Neural crest cell (in vitro differentiated cells): ENCODE measurements at regions not wholly inside any gene's neighbourhood (a gene's known extent, or its start where the extent isn't known, plus 50 kb on each side); places are given as distances from the start of the nearest gene placed in this dataset.

Experiments used
- DNase-seq: peaks from one replicate; pipeline ENCODE4 v3.0.0; 2021; ENCODE audit warnings: low read depth, mixed read lengths, low spot score
- H3K27ac Mint-ChIP-seq: one replicate; pipeline ENCODE4 v1.8.0; 2021; ENCODE audit warnings: mild to moderate bottlenecking, mixed read lengths; ENCODE audit not compliant: unreplicated experiment
- H3K27me3 Mint-ChIP-seq: 2 replicates; pipeline ENCODE4 v1.8.0; 2021; ENCODE audit warnings: low read depth, mild to moderate bottlenecking, mixed read lengths
- H3K36me3 Mint-ChIP-seq: 2 replicates; pipeline ENCODE4 v1.8.0; 2021; ENCODE audit warnings: low read depth, mild to moderate bottlenecking, mixed read lengths
- H3K4me1 Mint-ChIP-seq: 2 replicates; pipeline ENCODE4 v1.8.0; 2021; ENCODE audit warnings: mixed read lengths
- H3K4me3 Mint-ChIP-seq: one replicate; pipeline ENCODE4 v1.8.0; 2021; ENCODE audit warnings: mild to moderate bottlenecking, mixed read lengths
- H3K9me3 Mint-ChIP-seq: 2 replicates; pipeline ENCODE4 v1.8.0; 2021; ENCODE audit warnings: mixed read lengths
- TF ChIP-seq, protein P1 (sequence below): fragments of 200-600 bp; sonication (generic); conservative IDR thresholded peaks from 2 replicates; pipeline ENCODE4 v1.5.0; 2021; ENCODE audit warnings: antibody characterized with exemption, mild to moderate bottlenecking

DNA sequence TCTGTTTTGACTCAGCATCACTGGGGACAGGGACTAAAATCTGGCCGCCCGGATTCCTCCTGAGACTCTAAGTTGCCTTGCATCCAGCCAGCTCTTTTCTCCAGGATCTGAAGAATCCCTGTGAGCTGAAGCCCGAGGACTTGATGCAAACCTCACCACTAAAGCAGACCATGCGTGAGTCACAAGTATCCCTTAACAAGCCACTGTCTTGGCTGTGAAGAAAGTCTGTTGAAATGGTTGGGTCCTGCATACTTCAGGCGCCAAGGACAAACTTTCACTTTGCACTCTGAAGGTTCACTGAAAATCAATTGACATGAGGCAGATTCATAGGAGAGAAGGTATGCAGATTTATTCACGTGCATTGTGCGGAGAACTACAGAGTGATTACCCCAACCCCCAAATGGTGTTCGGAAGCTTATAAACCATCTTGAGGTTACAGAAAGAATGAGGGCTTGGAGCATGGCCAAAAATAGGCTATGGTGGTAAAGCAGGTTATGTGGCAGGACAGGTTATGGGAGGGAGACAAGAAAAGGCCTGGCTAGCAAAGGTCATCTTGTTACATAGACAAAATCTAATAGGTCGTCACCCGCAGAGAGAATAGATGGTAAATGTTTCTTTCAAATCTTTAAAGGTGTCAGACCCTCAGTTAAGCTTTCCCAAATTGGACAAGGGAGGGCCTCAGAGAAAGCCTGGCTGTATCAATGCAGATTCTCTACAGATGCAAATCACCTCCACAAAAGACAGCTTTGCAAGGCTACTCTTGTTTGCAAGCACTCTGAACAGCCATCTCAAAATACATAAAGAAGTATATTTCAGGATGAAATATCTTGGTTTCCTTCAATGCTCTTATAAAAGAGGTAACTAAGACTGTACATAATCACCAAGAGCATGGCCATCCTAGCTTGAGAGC is 126.3 kb upstream of the PLAAT1 start:
- Mint-ChIP-seq H3K4me1 (peaks cover 18% of the 10 kb centered on the region), H3K27ac (no peak overlapping the region), H3K9me3 (peaks cover 6% of the 10 kb centered on the region), H3K36me3 (no peaks in the 10 kb centered on the region), H3K4me3 (no peak overlapping the region), H3K27me3 (no peaks in the 10 kb centered on the region)
- TF ChIP-seq, protein P1, sequence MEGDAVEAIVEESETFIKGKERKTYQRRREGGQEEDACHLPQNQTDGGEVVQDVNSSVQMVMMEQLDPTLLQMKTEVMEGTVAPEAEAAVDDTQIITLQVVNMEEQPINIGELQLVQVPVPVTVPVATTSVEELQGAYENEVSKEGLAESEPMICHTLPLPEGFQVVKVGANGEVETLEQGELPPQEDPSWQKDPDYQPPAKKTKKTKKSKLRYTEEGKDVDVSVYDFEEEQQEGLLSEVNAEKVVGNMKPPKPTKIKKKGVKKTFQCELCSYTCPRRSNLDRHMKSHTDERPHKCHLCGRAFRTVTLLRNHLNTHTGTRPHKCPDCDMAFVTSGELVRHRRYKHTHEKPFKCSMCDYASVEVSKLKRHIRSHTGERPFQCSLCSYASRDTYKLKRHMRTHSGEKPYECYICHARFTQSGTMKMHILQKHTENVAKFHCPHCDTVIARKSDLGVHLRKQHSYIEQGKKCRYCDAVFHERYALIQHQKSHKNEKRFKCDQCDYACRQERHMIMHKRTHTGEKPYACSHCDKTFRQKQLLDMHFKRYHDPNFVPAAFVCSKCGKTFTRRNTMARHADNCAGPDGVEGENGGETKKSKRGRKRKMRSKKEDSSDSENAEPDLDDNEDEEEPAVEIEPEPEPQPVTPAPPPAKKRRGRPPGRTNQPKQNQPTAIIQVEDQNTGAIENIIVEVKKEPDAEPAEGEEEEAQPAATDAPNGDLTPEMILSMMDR: no peak
- no peak for DNase-seq

DNA sequence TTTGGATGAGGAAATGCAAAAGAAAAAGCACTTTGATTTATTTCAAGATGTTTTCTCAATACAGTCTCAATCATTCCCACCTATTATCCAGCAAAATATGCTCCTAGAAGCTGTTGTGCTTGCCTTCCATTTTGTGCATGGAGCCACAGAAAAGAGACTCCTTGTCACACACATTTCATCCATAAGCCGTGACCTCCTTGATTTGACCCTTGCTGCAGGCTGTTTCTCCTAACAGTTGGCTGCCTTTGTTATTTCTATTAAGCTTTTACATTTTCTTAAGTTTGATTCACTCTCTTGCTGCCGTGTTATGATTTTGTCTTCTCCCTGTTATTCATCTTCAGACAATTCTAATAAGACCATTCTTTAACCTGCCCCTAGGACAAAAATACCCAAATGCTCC is 124.2 kb upstream of the PLAAT1 start:
- Mint-ChIP-seq H3K4me3 (no peak overlapping the region), H3K27ac (no peak overlapping the region), H3K36me3 (no peaks in the 10 kb centered on the region), H3K4me1 (peaks cover 18% of the 10 kb centered on the region), H3K9me3 (peaks cover 6% of the 10 kb centered on the region), H3K27me3 (no peaks in the 10 kb centered on the region)
- TF ChIP-seq, protein P1: no peak
- DNase-seq: no peak

DNA sequence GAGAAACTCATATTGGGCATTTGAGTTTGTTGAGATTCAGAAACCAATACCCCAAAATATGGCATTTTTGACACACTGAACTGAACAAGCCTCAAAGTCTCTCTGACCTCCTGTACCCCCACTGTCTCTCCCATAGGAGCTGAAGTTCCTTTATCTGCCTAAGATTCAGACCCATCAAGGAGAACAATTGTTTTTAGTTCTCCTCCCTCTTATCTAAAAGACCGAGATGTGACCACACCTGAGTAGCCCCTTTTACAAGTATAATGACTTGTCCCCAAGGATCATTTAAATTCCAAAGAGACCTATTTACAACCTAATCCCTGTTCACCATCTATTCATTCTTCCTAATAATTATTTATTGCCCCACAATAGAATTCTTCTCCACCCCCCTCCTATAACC is 122.1 kb upstream of the PLAAT1 start:
- Mint-ChIP-seq H3K27ac (no peak overlapping the region), H3K27me3 (peaks cover 3% of the 10 kb centered on the region), H3K4me1 (peaks cover 18% of the 10 kb centered on the region), H3K9me3 (peaks cover 6% of the 10 kb centered on the region), H3K4me3 (no peak overlapping the region), H3K36me3 (no peaks in the 10 kb centered on the region)
- no peak for DNase-seq
- TF ChIP-seq, protein P1: no peak

DNA sequence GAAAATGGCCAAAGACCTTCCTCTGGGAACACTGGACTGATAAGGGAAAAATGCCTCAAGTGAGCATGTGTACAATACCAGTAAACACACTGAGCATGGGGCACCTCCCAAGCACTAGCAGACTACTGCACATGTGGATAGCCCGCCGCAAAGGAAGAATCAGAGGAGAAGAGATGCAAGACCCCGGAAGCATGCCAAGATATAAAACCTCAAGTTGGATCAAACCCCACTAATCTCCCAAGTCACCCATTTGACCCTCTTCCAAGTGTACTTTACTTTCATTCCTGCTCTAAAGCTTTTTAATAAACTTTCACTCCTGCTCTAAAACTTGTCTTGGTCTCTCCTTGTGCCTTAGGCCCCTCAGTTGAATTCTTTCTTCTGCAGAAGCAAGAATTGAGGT is 121.1 kb upstream of the PLAAT1 start:
- no peaks in the 10 kb centered on the region for H3K36me3 Mint-ChIP-seq
- no peak overlapping the region for H3K4me3 Mint-ChIP-seq
- no peak for DNase-seq
- H3K4me1 Mint-ChIP-seq: peaks cover 18% of the 10 kb centered on the region
- peaks cover 3% of the 10 kb centered on the region for H3K27me3 Mint-ChIP-seq
- peak overlapping the region; percentile 23 for H3K27ac Mint-ChIP-seq
- TF ChIP-seq, protein P1: no peak
- H3K9me3 Mint-ChIP-seq: peaks cover 6% of the 10 kb centered on the region

DNA sequence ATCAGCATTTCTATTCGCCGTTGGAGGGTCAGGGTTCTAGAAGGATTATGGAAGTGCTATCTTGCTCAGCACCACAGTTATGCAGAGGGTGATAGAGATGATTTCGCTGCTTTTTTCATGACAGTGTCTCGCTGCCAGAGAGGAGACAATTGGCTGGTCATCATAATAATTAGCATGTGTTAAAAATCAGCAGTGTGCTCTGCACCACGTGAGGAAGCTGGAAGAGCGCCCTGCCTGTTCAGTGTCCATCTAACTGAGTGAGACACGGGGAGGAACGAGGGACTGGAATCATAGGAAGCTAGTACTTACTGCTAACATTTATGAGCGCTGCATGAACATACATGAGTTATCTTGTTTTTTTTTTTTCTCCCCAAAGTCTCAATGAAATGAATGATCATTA is 116.2 kb upstream of the PLAAT1 start:
- TF ChIP-seq, protein P1: no peak
- Mint-ChIP-seq H3K9me3 (no peaks in the 10 kb centered on the region), H3K4me3 (no peak overlapping the region), H3K27me3 (peaks cover 15% of the 10 kb centered on the region), H3K4me1 (no peaks in the 10 kb centered on the region), H3K27ac (no peak overlapping the region), H3K36me3 (no peaks in the 10 kb centered on the region)
- DNase-seq: no peak
